Eye (tissue), 1 donor: ENCODE measurements at regions not wholly inside any gene's neighbourhood (a gene's known extent, or its start where the extent isn't known, plus 50 kb on each side); places are given as distances from the start of the nearest gene placed in this dataset.
A peak's percentile ranks its signal among the peaks of the same experiment; 100 is the strongest.

Source experiments
- DNase-seq: peaks from one replicate; pipeline ENCODE4 v3.0.0-alpha.2; 2015

DNA sequence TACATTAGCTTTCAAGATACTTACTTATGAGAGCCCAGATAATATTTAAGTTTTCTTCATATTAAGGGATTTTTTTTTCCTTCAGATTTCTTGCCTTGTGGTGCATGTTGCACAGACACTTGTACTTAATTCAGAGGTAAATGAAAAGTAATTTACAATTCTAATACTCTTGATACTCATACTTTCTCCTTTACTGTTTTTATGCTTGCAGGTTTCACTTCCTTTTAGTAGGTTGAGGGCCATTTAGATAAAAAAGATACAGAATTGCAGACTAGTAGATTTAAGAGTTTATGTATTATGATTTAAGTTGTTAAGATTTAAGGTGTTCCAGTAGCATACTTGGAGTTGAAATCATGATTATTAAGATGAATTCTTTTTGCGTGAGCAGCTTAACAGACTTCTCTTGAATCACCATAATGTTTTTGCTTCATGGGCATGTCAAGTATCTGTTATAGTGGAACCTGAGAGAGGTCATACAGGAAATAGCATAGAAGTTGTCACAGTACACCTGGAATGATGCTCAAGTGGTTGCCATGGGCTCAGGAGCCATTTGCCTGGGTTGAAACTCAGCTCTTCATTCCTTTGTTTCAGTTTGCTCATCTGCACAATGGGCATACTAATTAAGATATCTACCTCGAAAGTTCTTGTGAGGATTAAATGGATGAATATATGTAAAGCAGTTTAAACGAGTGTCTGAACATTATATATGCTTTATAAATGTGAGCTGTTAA is 174.8 kb upstream of the PRPS1L1 start:
- DNase-seq = no peak

DNA sequence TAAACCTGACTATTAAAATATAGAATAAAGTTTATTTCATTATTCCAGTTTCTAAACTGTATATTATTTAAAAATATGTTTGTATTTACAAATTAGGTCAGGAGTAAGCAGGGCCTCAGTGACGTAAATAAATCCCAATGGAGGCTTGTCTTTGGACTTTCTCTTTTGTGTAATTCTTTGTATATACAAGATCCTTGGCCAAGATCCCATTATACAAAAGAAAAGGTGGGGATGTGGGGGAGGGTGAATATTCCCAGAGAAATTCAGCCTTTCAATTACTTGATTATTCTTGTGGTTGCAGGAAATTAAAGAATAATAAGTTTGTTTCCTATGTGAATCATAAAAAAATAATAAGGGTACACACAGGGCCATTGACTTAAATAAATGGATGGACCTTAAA is 178.7 kb upstream of the PRPS1L1 start:
- DNase-seq = no peak

GRCh38 chr7:18208921-18209320 is 181.3 kb upstream of the PRPS1L1 start:
- no peak for DNase-seq

- no peak for DNase-seq
Observed at GRCh38 chr7:18210377-18210776, 182.7 kb upstream of the PRPS1L1 start.

DNA sequence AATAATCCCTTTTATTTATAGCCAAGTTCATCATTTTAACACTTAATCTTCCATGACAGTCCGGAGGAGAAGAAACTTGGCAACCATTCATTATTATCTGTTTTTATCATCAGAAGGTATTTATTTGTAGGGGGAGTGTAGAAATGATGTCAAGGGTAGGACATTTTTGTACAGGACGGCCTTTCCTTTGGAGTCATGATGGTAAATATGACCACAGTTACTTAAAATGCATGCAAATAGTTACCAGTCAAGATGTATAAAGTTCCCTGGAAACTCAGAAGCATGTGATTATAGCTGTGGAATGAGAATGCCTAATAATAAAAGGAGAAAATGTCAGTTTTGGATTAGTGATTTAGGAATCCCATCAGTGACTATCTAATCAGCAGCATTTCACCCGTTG is 183.1 kb upstream of the PRPS1L1 start:
- DNase-seq = no peak

GRCh38 chr7:18212308-18212707 is 184.7 kb upstream of the PRPS1L1 start:
- DNase-seq = no peak

DNA sequence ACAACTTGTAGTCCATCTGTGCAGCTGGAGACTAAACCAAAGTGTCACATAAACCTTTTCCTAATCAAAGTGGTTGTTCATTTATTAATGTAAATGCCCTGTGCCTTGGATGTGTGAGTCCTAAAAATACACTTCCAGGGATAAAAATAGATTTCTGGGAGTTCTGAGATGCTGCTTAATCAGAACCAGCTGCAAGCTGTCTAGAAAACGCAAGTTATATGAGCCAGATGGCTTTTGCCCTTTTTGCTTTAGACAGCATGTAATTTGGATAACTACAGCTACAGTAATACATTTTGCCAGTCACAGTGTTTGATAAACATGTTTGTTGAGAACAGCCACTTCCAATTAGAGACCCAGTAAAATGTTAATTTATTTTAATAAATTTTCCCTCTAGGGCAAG is 185.1 kb upstream of the PRPS1L1 start:
- peak; percentile 70 for DNase-seq

DNA sequence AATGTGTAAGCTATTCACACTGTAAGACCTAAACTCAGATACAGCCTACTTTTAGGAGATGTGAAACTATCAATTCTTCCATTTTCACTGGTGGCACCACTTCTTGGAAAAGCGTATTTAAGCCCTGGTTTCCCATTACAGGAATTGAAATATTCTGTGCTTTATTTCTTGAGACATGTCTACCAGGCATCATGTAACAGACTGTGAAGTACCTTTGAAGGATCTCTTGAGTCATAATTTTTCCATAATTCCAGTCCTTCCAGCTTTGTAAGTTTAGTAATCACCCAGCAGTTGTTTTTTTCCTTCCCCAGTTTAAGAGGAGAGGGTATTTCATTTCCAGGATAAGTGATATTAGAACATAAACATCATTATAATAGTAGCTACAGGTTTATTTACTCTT is 186.0 kb upstream of the PRPS1L1 start:
- DNase-seq = no peak

- no peak for DNase-seq
Observed at GRCh38 chr7:18216270-18216669, 188.6 kb upstream of the PRPS1L1 start.

GRCh38 chr7:18221377-18222293 is 194.0 kb upstream of the PRPS1L1 start:
- DNase-seq = no peak

- no peak for DNase-seq
Observed at GRCh38 chr7:18222636-18223035, 195.0 kb upstream of the PRPS1L1 start.

DNA sequence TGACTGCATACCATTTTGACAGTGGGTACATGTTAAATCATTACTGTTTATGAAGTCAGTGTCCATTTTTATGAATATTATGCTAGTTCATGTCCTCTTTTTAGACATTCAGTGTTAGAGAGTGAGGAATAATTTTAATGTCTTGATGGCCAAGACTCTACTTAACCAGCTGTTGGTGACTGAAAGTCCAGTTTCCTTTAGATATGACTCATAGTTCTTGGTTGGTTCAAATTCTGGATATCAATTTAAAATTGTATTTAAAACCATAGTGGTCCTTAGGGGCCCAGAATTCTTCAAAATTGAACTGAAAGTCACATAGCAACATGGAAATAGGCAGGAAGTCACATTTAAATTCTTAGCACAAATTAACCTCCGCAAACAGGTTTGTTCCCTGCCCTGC is 196.5 kb upstream of the PRPS1L1 start:
- no peak for DNase-seq

GRCh38 chr7:18225067-18225466 is 197.4 kb upstream of the PRPS1L1 start:
- no peak for DNase-seq

DNA sequence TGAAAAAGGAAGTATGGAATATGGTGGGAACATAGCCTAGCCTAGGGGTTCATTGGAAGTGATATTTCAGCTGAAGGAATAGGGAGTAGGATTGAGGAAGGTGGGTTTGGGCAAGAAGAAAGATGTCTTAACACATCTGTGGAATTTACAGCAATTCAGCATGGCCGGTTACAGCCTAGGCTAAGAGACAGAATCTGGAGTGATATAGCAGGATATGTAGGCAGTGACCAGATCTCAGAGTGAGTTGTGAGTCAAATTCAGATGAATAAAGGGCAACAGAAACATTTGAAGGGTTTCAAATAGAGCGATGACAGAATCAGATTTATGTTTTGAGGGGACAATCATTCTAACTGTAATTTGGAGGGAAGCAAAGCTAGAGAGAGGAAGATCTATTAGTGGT is 199.0 kb upstream of the PRPS1L1 start:
- DNase-seq = no peak

- no peak for DNase-seq
Observed at GRCh38 chr7:18228686-18229085, 201.0 kb upstream of the PRPS1L1 start.

DNA sequence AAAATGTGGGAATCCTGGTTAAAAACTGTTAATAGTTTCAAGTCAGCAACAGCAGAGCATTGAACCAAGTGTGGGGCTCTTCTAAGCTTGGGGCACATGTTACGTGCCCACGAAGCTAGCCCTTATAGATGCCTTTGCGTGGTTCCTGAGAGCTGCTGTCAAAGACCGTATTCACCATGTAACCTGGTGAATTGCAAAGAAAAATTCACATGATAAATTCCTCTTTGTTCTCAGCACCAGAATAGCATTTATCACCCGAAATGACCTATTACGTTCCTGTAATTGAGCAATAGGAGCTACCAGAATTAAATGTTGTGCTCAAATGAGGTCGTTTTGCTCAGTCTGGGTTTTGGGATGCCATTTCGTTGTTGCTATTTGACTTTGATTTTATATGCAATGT is 202.6 kb upstream of the PRPS1L1 start:
- no peak for DNase-seq

- DNase-seq = no peak
Observed at GRCh38 chr7:18231854-18232253, 204.2 kb upstream of the PRPS1L1 start.

DNA sequence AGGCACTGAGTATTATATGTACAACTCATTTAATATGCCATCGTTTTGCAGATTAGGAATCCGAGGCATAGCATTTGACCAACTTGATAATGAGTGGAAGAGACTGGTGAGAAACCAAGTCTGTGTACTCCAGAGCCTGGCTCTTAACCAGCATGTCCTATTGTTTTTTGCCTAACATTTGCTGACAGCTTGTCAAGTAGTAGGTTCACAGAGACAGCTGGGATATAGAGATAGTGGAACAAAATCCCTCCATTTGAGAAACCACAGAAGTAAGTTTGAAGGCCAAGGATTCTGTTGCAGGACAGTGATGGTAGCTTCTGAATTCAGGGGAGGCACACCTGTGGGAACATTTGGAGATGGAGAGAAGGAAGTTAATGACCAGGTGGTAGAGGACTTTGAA is 206.9 kb upstream of the PRPS1L1 start:
- DNase-seq = peak; percentile 2

GRCh38 chr7:18235819-18236218 is 208.2 kb upstream of the PRPS1L1 start:
- no peak for DNase-seq

DNA sequence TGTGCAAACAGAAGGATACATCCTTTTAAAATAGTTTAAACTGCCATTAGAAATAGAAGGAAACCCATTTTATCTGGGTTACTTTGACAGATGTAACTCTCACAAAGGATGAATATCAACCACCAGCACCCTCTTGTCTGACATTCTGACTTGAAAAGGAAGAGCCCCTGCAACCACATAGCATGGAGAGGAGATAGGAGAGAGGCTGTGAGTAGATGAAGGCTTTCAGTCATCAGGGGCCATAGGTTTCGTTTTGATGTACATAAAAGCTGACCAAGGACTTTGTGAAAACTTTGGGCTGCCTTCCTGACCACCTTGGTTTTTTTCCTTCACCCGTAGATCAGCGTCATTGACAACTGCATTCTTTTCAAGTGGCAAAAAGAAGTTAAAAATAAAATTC is 211.6 kb upstream of the PRPS1L1 start:
- DNase-seq = no peak

- DNase-seq = no peak
Observed at GRCh38 chr7:18241543-18242231, 214.0 kb upstream of the PRPS1L1 start.

DNA sequence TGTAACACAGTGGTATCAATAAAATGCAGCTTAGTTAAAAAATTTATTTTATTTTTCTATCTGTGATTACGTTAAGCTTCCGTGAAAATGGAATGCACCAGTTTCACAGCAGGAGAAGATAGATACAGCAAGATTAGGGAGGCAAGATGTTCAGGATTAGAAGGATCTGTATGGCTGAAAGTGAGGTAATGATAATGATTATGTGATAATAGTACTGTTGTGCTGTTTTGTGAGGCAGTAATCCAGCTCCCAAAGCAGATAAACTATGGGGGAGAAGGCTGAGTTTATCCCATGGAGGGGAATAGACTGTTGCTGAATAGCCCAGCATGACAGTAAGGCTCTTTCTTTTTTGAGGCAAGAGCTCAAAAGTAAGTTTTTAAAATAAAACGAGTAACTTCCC is 216.1 kb upstream of the PRPS1L1 start:
- no peak for DNase-seq

DNA sequence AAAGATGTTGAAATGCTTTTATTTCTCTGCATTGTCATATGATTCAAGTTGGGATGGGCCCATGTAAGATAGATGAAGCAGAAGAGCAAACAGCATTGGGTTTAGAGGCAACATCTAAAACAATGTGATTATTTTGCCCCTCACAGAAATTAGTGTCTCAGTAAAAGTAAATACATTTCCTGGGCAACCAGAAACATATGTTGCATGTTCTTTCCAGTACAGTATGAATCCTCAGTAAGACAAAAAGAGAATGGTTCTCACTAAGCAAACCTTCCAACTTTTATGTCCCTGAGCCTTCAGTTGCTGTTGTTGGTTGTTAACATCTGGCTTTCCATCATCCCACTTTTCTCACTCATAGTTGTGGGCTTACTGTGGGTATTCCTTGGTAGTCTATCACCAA is 222.5 kb upstream of the PRPS1L1 start:
- DNase-seq = no peak

GRCh38 chr7:18257711-18258110 is 230.1 kb upstream of the PRPS1L1 start:
- DNase-seq = no peak
